Uterus (tissue), 2 donors: ENCODE measurements at regions not wholly inside any gene's neighbourhood (a gene's known extent, or its start where the extent isn't known, plus 50 kb on each side); places are given as distances from the start of the nearest gene placed in this dataset.

ENCODE experiments used
- CTCF ChIP-seq, 4 experiments: fragments of 200-600 bp in 2 of 4; fragments of 450-650 bp in 2 of 4; sonication (generic) in 2 of 4; IDR thresholded peaks; one replicate each; pipeline ENCODE4 v1.5.1; 2016 to 2019; ENCODE audit warnings: antibody characterized with exemption in 4 of 4, mild to moderate bottlenecking in 2 of 4, moderate library complexity in 1 of 4
- POLR2A ChIP-seq, 2 donors: fragments of 450-650 bp; IDR thresholded peaks; one replicate each; pipeline ENCODE4 v1.6.1; 2016; ENCODE audit warnings: antibody characterized with exemption in 2 of 2, mild to moderate bottlenecking in 1 of 2, moderate library complexity in 1 of 2

- TF ChIP-seq POLR2A (IDR thresholded peaks at IDR 0.05) (no peak), CTCF (IDR thresholded peaks at IDR 0.05) (no peak)
Observed at GRCh38 chr5:31119938-31120641, 73.4 kb upstream of the CDH6 start.
